ENCODE measurements at regions not wholly inside any gene's neighbourhood (a gene's known extent, or its start where the extent isn't known, plus 50 kb on each side); places are given as distances from the start of the nearest gene placed in this dataset.
"Not testable (repeated sequence)": the region's sequence is repeated elsewhere in the genome, so short reads cannot be mapped to it uniquely, and the experiment has no call there.

- H3K27ac ChIP-seq: no peak overlapping the region
- no peaks in the 10 kb centered on the region for H3K27me3 ChIP-seq
- H3K4me1 ChIP-seq: no peaks in the 10 kb centered on the region
- no peak for DNase-seq
- no peaks in the 10 kb centered on the region for H3K36me3 ChIP-seq
- no peak overlapping the region for H3K4me3 ChIP-seq
- H3K9me3 ChIP-seq: no peaks in the 10 kb centered on the region
- TF ChIP-seq POLR2A (IDR thresholded peaks at IDR 0.05) (no peak), CTCF (IDR thresholded peaks at IDR 0.05) (no peak)
These were observed 647.0 kb upstream of the NXPH2 start for GRCh38 chr2:139427164-139427563.

- Histone ChIP-seq H3K36me3 (no peaks in the 10 kb centered on the region), H3K4me1 (no peaks in the 10 kb centered on the region), H3K27ac (no peak overlapping the region), H3K27me3 (no peaks in the 10 kb centered on the region), H3K9me3 (no peaks in the 10 kb centered on the region), H3K4me3 (no peak overlapping the region)
- no peak for DNase-seq
- no peak for TF ChIP-seq CTCF (IDR thresholded peaks at IDR 0.05)
- TF ChIP-seq POLR2A (IDR thresholded peaks at IDR 0.05): no peak
These were observed 643.9 kb upstream of the NXPH2 start for GRCh38 chr2:139424101-139424500.

- no peak overlapping the region for H3K4me3 ChIP-seq
- H3K27me3 ChIP-seq: no peaks in the 10 kb centered on the region
- TF ChIP-seq POLR2A (IDR thresholded peaks at IDR 0.05) (no peak), CTCF (IDR thresholded peaks at IDR 0.05) (no peak)
- H3K9me3 ChIP-seq: no peaks in the 10 kb centered on the region
- H3K36me3 ChIP-seq: no peaks in the 10 kb centered on the region
- H3K4me1 ChIP-seq: no peaks in the 10 kb centered on the region
- DNase-seq: no peak
- H3K27ac ChIP-seq: no peak overlapping the region
These were observed 631.0 kb upstream of the NXPH2 start for GRCh38 chr2:139411236-139411635.

- not testable (repeated sequence) for DNase-seq, H3K27ac ChIP-seq, H3K9me3 ChIP-seq, H3K36me3 ChIP-seq, H3K4me3 ChIP-seq, H3K4me1 ChIP-seq, H3K27me3 ChIP-seq
These were observed 630.6 kb upstream of the NXPH2 start for GRCh38 chr2:139410833-139411174.

GRCh38 chr2:139410147-139410832, 630.1 kb upstream of the NXPH2 start:
- not testable (repeated sequence) for H3K4me3 ChIP-seq, DNase-seq, H3K27me3 ChIP-seq, H3K27ac ChIP-seq, H3K4me1 ChIP-seq, H3K36me3 ChIP-seq, H3K9me3 ChIP-seq

- Histone ChIP-seq H3K36me3 (no peaks in the 10 kb centered on the region), H3K27me3 (no peaks in the 10 kb centered on the region), H3K4me3 (no peak overlapping the region), H3K9me3 (no peaks in the 10 kb centered on the region), H3K27ac (no peak overlapping the region), H3K4me1 (no peaks in the 10 kb centered on the region)
- no peak for DNase-seq
- TF ChIP-seq CTCF (IDR thresholded peaks at IDR 0.05) (no peak), POLR2A (IDR thresholded peaks at IDR 0.05) (no peak)
These were observed 629.0 kb upstream of the NXPH2 start for GRCh38 chr2:139409212-139409611.

- TF ChIP-seq CTCF (IDR thresholded peaks at IDR 0.05): no peak
- no peak for TF ChIP-seq POLR2A (IDR thresholded peaks at IDR 0.05)
These were observed 623.8 kb upstream of the NXPH2 start for GRCh38 chr2:139403948-139404347.

More at GRCh38 chr2:139403948-139404347, 623.8 kb upstream of the NXPH2 start:
- Histone ChIP-seq H3K27ac (no peak overlapping the region), H3K4me1 (no peaks in the 10 kb centered on the region), H3K36me3 (no peaks in the 10 kb centered on the region), H3K27me3 (no peaks in the 10 kb centered on the region), H3K9me3 (no peaks in the 10 kb centered on the region), H3K4me3 (no peak overlapping the region)
- no peak for DNase-seq
